ENCODE measurements at regions not wholly inside any gene's neighbourhood (a gene's known extent, or its start where the extent isn't known, plus 50 kb on each side); places are given as distances from the start of the nearest gene placed in this dataset.

DNA sequence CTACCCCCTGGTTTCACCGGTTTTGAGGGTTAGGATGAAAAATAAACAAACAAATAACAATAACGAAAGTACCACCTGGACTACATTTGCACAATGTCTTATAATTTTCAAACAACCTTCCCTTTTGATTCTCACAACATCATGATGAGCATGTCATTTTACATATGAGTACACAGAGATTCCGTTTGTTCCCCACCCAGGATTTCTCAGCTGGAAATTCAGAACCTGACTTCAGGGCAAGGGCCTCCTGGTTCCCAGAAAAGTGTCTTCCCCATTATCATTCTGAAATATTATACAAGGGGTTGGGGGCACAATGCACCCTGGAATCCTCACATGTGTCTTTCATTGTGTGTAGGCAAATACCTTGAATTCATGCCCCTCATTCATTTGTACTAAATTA is 135.8 kb upstream of the NOCT start:
- TF ChIP-seq, protein P1, sequence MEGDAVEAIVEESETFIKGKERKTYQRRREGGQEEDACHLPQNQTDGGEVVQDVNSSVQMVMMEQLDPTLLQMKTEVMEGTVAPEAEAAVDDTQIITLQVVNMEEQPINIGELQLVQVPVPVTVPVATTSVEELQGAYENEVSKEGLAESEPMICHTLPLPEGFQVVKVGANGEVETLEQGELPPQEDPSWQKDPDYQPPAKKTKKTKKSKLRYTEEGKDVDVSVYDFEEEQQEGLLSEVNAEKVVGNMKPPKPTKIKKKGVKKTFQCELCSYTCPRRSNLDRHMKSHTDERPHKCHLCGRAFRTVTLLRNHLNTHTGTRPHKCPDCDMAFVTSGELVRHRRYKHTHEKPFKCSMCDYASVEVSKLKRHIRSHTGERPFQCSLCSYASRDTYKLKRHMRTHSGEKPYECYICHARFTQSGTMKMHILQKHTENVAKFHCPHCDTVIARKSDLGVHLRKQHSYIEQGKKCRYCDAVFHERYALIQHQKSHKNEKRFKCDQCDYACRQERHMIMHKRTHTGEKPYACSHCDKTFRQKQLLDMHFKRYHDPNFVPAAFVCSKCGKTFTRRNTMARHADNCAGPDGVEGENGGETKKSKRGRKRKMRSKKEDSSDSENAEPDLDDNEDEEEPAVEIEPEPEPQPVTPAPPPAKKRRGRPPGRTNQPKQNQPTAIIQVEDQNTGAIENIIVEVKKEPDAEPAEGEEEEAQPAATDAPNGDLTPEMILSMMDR (IDR thresholded peaks at IDR 0.05): no peak
- Mint-ChIP-seq H3K9me3 (peaks cover 19% of the 10 kb centered on the region), H3K27me3 (ENCODE audit: low read depth, poor library complexity) (peaks cover 5% of the 10 kb centered on the region), H3K27ac (no peak overlapping the region), H3K36me3 (ENCODE audit: low read depth) (no peaks in the 10 kb centered on the region), H3K4me1 (peaks cover 6% of the 10 kb centered on the region), H3K4me3 (no peak overlapping the region)
- no peak for DNase-seq

DNA sequence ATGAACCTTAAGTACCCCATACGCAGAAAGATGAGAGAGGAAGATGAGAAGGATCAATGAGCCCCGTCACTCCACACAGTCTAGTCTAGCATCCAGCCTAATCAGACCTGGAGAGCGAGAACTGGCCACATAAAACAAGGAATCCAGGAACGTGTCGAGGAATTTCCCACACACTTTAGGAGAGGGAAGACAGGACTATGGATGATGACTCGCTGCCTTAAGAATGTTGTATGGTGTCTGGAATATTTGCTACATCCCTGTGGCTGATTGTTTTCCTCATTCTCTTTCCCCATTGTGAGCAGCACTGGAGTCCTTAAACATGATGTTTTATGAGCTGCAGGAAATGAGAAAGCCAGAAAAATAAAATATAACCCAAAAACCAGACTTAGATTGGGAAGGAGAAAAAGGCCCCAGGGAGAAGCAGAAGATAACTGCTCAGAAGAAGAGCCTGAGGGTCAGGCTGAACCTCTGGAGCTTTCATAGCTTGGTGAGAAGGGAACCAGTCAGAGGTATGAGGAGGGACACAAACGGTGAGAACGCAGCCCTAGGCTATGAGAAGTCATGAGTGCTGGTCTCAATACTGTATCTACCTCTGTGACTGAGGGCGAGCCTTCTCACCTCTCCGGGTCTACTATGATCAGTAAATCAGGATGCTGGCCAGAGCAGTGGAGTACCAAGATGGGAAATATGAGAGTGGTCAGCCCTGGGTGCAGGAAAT is 139.5 kb upstream of the NOCT start:
- H3K4me1 Mint-ChIP-seq: peaks cover 16% of the 10 kb centered on the region
- H3K4me3 Mint-ChIP-seq: no peak overlapping the region
- DNase-seq: no peak
- H3K27ac Mint-ChIP-seq: peak overlapping the region; percentile 58
- TF ChIP-seq, protein P1 (IDR thresholded peaks at IDR 0.05): no peak
- H3K27me3 Mint-ChIP-seq (ENCODE audit: low read depth, poor library complexity): peaks cover 5% of the 10 kb centered on the region
- peaks cover 6% of the 10 kb centered on the region for H3K9me3 Mint-ChIP-seq
- H3K36me3 Mint-ChIP-seq (ENCODE audit: low read depth): no peaks in the 10 kb centered on the region

DNA sequence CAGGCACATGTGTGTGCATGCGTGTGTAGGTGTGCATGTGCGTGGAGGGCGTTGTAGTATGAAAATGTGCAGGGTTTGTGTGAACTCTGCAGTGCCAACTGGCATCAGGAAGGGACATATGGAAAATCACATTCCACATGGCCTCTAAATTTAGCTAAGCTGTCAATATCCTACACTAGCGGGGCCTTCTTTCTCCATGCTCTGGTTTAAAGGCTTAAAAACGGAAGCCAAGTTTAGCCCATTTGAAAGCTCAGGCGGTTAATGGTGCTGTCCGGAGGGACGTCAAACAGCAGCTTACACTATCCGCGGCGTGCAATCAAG is 144.1 kb upstream of the NOCT start:
- H3K27me3 Mint-ChIP-seq (ENCODE audit: low read depth, poor library complexity): peaks cover 5% of the 10 kb centered on the region
- peak overlapping the region; percentile 60 for H3K27ac Mint-ChIP-seq
- no peak for DNase-seq
- TF ChIP-seq, protein P1 (IDR thresholded peaks at IDR 0.05): no peak
- H3K36me3 Mint-ChIP-seq (ENCODE audit: low read depth): no peaks in the 10 kb centered on the region
- no peaks in the 10 kb centered on the region for H3K9me3 Mint-ChIP-seq
- peaks cover 32% of the 10 kb centered on the region for H3K4me1 Mint-ChIP-seq
- H3K4me3 Mint-ChIP-seq: no peak overlapping the region

DNA sequence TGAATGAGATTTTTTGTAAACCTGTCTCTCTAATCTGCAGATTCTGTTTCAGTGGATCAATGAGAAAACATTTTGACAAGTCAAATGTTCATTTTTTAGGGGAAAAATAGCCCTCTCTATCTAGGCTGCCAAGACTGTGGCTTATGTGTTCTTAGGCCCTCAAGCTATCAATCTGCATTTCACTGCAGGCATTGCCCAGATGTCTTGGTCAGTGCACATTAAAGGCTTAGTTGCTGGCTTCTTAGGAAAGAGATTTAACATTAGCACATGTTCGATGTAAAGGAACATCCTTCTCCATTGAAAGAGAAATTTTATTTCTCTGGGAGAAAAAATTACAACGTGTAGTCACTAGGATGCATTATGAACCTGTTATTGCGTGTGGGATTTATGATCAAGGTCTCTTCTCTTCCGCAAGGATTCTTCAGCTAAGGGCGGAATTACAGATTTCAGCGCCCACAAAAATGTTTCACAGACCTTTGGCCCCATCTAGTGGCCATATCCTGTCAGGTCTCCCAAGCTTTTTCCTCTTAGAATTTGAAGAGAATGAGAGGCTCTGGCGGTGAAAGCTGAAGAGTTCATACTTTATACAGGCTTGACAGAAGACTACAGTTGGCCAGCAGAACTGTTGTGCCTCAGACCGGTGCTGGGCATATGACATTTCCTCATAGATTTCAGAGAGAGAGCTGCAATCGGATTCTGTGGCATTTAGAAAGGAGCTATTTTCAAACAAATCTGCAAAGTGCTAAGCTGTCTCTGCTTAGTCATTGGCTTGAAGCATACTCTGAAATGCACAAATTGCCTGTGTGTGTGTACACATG is 144.6 kb upstream of the NOCT start:
- H3K4me3 Mint-ChIP-seq: no peak overlapping the region

DNA sequence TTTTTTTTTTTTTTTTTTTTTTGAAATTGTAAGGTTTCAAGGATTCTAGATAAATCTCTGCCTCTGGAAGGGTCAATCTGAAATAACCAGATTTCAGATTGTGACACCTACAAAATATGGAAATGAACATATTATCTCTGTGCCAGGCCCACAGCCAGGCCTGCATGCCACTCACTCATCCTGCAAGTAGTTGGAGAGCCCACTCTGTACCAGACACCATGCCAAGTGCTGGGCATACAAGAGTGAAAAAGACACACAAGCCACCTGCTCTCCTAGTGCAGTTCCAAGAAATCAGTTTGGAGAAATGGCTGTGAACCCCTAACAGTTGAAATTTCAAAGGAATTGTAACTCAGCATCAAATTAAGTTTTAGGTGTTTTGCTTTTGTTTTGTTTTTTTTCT is 145.9 kb upstream of the NOCT start:
- Mint-ChIP-seq H3K27ac (no peak overlapping the region), H3K27me3 (ENCODE audit: low read depth, poor library complexity) (peaks cover 4% of the 10 kb centered on the region), H3K36me3 (ENCODE audit: low read depth) (no peaks in the 10 kb centered on the region), H3K9me3 (no peaks in the 10 kb centered on the region), H3K4me3 (no peak overlapping the region), H3K4me1 (peaks cover 42% of the 10 kb centered on the region)
- no peak for DNase-seq
- TF ChIP-seq, protein P1 (IDR thresholded peaks at IDR 0.05): no peak

More for the DNA sequence above, 144.6 kb upstream of the NOCT start:
- DNase-seq: peak; percentile 74
- TF ChIP-seq, protein P1 (IDR thresholded peaks at IDR 0.05): peak; percentile 86
- Mint-ChIP-seq H3K27ac (peak overlapping the region; percentile 60), H3K27me3 (ENCODE audit: low read depth, poor library complexity) (peaks cover 3% of the 10 kb centered on the region), H3K4me1 (peaks cover 34% of the 10 kb centered on the region), H3K36me3 (ENCODE audit: low read depth) (no peaks in the 10 kb centered on the region), H3K9me3 (no peaks in the 10 kb centered on the region)

All from nephron progenitor cell (in vitro differentiated cells).